SK-N-SH (cell line): ENCODE measurements at regions not wholly inside any gene's neighbourhood (a gene's known extent, or its start where the extent isn't known, plus 50 kb on each side); places are given as distances from the start of the nearest gene placed in this dataset.

ENCODE experiments used
- CTCF ChIP-seq: fragments of 200-600 bp; sonication (generic); IDR thresholded peaks from 2 replicates; pipeline ENCODE4 v1.6.1; 2017; ENCODE audit warnings: antibody characterized with exemption, mild to moderate bottlenecking, moderate library complexity
- FOXM1 ChIP-seq: IDR thresholded peaks from 2 replicates; pipeline ENCODE4 v1.4.0; 2012; ENCODE audit warnings: low read depth, mild to moderate bottlenecking
- GABPA ChIP-seq: IDR thresholded peaks from 2 replicates; pipeline ENCODE4 v1.4.0; 2012; ENCODE audit warnings: low read depth, mild to moderate bottlenecking
- POLR2AphosphoS5 ChIP-seq: IDR thresholded peaks from 2 replicates; pipeline ENCODE4 v1.6.1; 2012; ENCODE audit warnings: low read depth, low read length
- RCOR1 ChIP-seq: fragments of 150-350 bp; IDR thresholded peaks from 2 replicates; pipeline ENCODE4 v1.6.1; 2017; ENCODE audit warnings: antibody characterized with exemption, low read length
- SIN3A ChIP-seq: IDR thresholded peaks from 2 replicates; pipeline ENCODE4 v1.6.1; 2012; ENCODE audit warnings: low read depth, mild to moderate bottlenecking, low read length, moderate library complexity, borderline replicate concordance
- TAF1 ChIP-seq: IDR thresholded peaks from 2 replicates; pipeline ENCODE4 v1.6.1; 2012; ENCODE audit warnings: low read depth, mild to moderate bottlenecking, low read length, moderate library complexity, borderline replicate concordance
- USF2 ChIP-seq: fragments of 150-350 bp; IDR thresholded peaks from 2 replicates; pipeline ENCODE4 v1.6.1; 2017; ENCODE audit warnings: antibody characterized with exemption, low read length, low read depth, borderline replicate concordance
- ZBTB33 ChIP-seq: IDR thresholded peaks from 2 replicates; pipeline ENCODE4 v1.4.0; 2012; ENCODE audit warnings: low read depth, borderline replicate concordance

DNA sequence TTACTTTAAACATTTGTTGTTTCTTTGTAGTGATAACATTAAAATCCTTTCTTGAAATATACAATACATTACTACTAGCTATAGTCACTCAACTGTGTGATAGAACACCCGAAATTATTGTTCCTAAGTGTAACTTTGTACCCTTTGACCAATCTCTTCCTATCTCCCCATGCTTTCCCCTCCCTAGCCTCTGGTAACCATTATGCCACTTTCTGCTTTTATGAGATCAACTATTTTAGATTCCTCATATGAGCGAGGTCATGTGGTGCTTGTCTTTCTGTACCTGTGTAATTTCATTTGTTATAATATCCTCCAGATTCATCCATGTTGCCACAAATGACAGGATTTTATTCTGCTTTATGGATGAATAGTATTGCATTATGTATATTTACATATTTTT, 629.0 kb downstream of the USP25 start:
- no peak for TF ChIP-seq CTCF
- no peak for TF ChIP-seq POLR2AphosphoS5
- TF ChIP-seq GABPA = no peak
- TF ChIP-seq USF2 = no peak
- TF ChIP-seq ZBTB33 = no peak
- no peak for TF ChIP-seq RCOR1
- no peak for TF ChIP-seq TAF1
- TF ChIP-seq FOXM1 = no peak
- no peak for TF ChIP-seq SIN3A
